ENCODE measurements at regions not wholly inside any gene's neighbourhood (a gene's known extent, or its start where the extent isn't known, plus 50 kb on each side); places are given as distances from the start of the nearest gene placed in this dataset.

DNA sequence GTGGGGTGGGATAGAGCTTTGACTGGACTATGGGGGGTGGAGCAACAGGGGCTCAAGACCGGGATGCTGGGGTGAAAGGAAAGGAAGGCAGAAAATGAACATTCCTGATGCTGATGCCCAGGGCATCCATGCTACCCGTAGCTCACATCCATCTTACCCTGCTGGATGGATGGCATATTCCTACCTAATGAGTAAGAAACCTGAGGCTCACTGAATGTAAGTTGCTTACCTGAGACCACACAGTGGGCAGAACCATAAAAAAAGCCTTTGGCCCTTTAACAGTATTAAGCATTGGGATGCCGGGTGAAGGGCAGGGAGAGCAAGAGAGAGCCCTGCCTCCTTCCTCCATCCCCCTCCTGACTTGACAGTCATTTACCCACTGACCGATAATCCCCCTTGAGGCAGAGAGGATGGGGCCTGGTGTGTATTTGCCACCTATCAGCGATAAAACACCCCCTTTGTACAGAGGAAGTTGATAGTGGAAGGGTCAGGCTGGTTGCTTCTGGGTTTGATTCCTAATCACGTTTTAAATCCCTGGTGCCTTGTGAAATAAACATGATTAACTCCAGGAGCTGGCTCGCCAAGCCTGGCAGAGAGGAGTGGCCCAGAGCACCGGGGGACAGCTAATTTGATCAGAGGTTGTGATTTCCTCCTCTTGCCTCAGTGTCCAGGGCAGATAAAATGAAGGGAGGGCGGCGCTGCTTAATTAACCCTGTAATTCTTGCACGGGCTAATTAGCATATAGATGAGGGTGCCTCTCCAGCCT is 105.9 kb upstream of the HS6ST1 start:
- TF ChIP-seq, protein P1, sequence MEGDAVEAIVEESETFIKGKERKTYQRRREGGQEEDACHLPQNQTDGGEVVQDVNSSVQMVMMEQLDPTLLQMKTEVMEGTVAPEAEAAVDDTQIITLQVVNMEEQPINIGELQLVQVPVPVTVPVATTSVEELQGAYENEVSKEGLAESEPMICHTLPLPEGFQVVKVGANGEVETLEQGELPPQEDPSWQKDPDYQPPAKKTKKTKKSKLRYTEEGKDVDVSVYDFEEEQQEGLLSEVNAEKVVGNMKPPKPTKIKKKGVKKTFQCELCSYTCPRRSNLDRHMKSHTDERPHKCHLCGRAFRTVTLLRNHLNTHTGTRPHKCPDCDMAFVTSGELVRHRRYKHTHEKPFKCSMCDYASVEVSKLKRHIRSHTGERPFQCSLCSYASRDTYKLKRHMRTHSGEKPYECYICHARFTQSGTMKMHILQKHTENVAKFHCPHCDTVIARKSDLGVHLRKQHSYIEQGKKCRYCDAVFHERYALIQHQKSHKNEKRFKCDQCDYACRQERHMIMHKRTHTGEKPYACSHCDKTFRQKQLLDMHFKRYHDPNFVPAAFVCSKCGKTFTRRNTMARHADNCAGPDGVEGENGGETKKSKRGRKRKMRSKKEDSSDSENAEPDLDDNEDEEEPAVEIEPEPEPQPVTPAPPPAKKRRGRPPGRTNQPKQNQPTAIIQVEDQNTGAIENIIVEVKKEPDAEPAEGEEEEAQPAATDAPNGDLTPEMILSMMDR (IDR thresholded peaks at IDR 0.05), result no peak
- no peak for TF ChIP-seq POLR2A (IDR thresholded peaks at IDR 0.05)
- intact Hi-C loops (cut with DNase I; ENCODE audit: low total_unique reads), result no loop called here
- 45 to 47% methylated on average over 11 of the region's 11 CpGs for WGBS, 2 donors
- no peak overlapping the region for H3K4me3 ChIP-seq (ENCODE audit: low read depth, poor library complexity, severe bottlenecking)
- DNase-seq (ENCODE audit: low spot score in 2 of 2), result peak in 1 of 2 donors; percentile 89

DNA sequence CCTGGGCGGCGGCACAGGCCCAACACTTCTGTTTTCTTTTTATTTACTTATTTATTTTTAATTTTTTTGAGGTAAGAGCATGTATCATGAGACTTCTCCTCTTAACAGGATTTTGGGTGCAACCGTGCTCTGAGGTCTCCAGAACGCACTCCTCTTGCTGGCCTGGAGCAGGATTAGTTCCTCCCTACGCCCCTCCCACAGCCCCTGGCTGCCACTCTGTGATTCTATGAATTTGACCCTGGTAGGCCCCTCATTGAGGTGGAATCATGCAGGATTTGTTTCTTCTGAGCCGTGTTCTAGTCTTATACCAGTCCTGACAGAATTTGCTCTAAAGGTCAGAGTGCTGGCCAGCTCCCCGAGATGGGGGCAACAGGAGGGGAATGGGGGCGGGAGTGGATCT is 106.5 kb upstream of the HS6ST1 start:
- H3K4me3 ChIP-seq (ENCODE audit: low read depth, poor library complexity, severe bottlenecking), result no peak overlapping the region
- intact Hi-C loops (cut with DNase I; ENCODE audit: low total_unique reads), result no loop called here
- no peak for TF ChIP-seq POLR2A (IDR thresholded peaks at IDR 0.05)
- DNase-seq (ENCODE audit: low spot score in 2 of 2), result peak in 1 of 2 donors; percentile 50
- WGBS, 2 donors, result 81 to 82% methylated on average over 8 of the region's 8 CpGs

DNA sequence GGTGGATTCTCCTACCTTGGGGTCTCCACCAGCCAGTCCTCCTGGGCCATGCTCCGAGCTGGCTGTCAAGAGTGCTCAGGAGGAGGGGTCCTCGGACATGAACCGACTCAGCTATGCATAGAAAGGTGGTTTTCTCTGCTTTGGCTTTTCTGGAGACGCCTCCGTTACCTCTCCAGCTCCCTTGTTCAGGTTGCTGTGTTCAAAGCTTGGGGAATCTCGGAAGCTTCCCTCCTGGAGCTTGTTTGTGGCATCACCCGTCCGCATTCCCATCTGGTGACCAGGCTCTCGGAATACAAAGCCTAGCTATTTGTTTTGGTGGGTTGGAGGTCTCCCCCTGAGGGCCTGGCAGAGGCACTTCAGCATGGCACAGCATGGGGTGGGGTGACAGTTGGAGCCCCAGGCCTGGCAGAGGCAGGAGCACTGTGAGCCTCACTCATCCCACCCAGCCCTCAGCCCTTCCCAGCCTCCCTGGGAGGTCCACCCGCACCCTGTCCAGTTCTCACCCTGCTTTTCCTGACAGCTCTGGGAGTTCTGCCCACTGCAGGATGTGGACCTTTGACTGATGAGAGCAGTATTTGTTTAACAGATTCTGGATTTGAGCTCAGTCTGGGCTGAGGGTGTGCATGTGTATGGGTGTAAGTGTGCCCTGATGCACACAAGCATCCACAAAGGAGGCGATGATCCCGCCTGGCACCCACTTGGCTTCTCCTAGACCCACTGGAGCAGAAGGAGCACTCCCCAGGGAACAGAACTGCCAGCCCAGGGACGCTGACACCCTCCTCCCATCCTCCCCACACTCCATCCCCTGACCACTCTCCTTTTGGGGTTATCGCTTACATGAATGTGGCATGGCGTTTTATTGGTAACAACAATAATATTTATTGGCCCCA is 107.3 kb upstream of the HS6ST1 start:
- WGBS, 2 donors, result 86 to 91% methylated on average over 14 to 15 of the region's 15 CpGs
- no peak for TF ChIP-seq POLR2A (IDR thresholded peaks at IDR 0.05)
- TF ChIP-seq, protein P1 (IDR thresholded peaks at IDR 0.05), result no peak
- no peak overlapping the region for H3K4me3 ChIP-seq (ENCODE audit: low read depth, poor library complexity, severe bottlenecking)
- intact Hi-C loops (cut with DNase I; ENCODE audit: low total_unique reads), result no loop called here
- DNase-seq (ENCODE audit: low spot score in 2 of 2), result peak in 1 of 2 donors; percentile 83

DNA sequence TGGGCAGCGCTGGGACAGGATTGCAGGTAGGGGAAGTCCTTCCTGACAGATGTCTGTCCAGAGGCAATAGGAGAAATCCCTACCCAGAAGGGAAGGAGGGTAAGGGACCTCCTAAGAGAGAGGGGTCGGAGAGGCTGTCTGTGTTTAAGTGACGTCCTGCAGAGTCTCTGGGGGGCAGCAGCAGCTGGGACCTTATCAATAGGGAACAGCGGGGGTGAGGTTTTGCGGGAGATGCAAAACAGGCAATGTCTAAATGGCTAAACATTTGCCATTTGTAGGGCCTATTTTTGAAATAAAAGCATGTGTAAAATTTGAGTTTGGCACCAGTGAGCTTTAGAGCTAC is 108.7 kb upstream of the HS6ST1 start:
- WGBS, 2 donors, result 86 to 91% methylated on average over 5 of the region's 5 CpGs
- intact Hi-C loops (cut with DNase I; ENCODE audit: low total_unique reads), result no loop called here
- DNase-seq (ENCODE audit: low spot score in 2 of 2), result peak in 1 of 2 donors; percentile 60
- no peak overlapping the region for H3K4me3 ChIP-seq (ENCODE audit: low read depth, poor library complexity, severe bottlenecking)
- TF ChIP-seq POLR2A (IDR thresholded peaks at IDR 0.05), result no peak
- TF ChIP-seq, protein P1 (IDR thresholded peaks at IDR 0.05), result no peak

DNA sequence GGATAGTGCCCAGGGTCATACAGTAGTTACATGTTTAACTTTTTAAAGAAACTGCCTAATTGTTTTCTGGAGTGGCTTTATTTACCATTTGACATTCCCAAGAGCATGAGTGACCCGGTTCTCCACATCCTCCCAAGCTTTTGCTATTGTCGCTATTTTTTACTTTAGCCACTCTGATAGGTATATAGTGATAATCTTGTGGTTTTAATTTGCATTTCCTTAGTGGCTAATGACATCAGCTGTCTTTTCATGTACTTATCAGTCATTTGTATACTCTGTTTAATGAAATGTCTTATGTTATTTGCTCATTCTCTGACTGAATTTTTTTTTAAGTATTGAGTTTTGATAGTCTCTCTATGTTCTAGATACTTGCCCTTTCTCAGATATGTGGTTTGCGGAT is 109.7 kb upstream of the HS6ST1 start:
- no peak for DNase-seq (ENCODE audit: low spot score in 2 of 2)
- TF ChIP-seq, protein P1 (IDR thresholded peaks at IDR 0.05), result no peak
- TF ChIP-seq POLR2A (IDR thresholded peaks at IDR 0.05), result no peak
- WGBS, 2 donors, result 83 to 87% methylated on average over 3 of the region's 3 CpGs
- no peak overlapping the region for H3K4me3 ChIP-seq (ENCODE audit: low read depth, poor library complexity, severe bottlenecking)
- intact Hi-C loops (cut with DNase I; ENCODE audit: low total_unique reads), result loop anchor here (1.0 kb wide), 1 partner anchor 30 kb away; no protein-coding TSS in a partner anchor

DNA sequence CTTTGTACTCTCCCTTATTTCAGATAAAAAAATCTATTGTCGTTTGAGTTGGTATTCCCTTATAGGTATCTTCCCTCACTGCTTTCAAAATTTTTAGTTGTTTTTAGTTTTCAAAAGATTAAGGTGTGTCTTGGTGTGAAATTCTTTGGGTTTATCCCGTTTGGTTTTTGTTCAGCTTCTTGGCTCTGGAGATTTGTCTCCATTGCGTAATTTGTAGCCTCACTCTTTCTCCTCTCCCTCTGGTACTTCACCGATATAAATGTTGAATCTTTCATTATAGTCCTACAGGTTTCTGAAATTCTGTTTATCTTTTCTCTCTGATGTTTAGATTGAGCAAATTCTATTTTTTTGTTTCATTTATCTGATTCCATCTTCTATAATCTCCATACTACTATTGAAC is 113.8 kb upstream of the HS6ST1 start:
- H3K4me3 ChIP-seq (ENCODE audit: low read depth, poor library complexity, severe bottlenecking), result no peak overlapping the region
- no peak for DNase-seq (ENCODE audit: low spot score in 2 of 2)
- TF ChIP-seq, protein P1 (IDR thresholded peaks at IDR 0.05), result no peak
- no peak for TF ChIP-seq POLR2A (IDR thresholded peaks at IDR 0.05)
- WGBS, 2 donors, result 73 to 78% methylated on average over 4 of the region's 4 CpGs
- intact Hi-C loops (cut with DNase I; ENCODE audit: low total_unique reads), result no loop called here

All from lower leg skin (tissue), 4 donors.